Motor neuron (in vitro differentiated cells): ENCODE measurements at regions not wholly inside any gene's neighbourhood (a gene's known extent, or its start where the extent isn't known, plus 50 kb on each side); places are given as distances from the start of the nearest gene placed in this dataset.

Experiments
- ATAC-seq, 8 experiments: fragments of 200-7000 bp; cut with Tn5 transposase; replicated peaks in 6 of 8; 2 replicates each; pipeline ENCODE4 v1.8.0; 2021; ENCODE audit warnings: mild to moderate bottlenecking in 8 of 8, moderate library complexity in 8 of 8
- H3K27ac ChIP-seq, 2 donors: fragments of 250-450 bp; sonication (Bioruptor Pico); 2 replicates each; pipeline ENCODE4 v1.9.0; 2021; ENCODE audit warnings: antibody characterized with exemption in 2 of 2, mild to moderate bottlenecking in 2 of 2, moderate library complexity in 1 of 2
- H3K4me1 ChIP-seq, 2 donors: fragments of 250-450 bp; sonication (Bioruptor Pico); replicated peaks in 1 of 2; 2 replicates each; pipeline ENCODE4 v1.6.1; 2021; ENCODE audit warnings: antibody characterized with exemption in 2 of 2, mild to moderate bottlenecking in 2 of 2, moderate library complexity in 1 of 2
- H3K4me3 ChIP-seq, 5 donors: fragments of 250-450 bp; sonication (Bioruptor Pico); 2 replicates each; pipeline ENCODE4 v1.9.0; 2021; ENCODE audit warnings: antibody characterized with exemption in 5 of 5, mild to moderate bottlenecking in 5 of 5, moderate library complexity in 4 of 5
- WGBS, 10 experiments: fragments of 450-650 bp; shearing (Covaris generic); methylation state at CpG; one replicate each; pipeline ENCODE4 v1.0.0; 2022; 5-methylcytosine and 5-hydroxymethylcytosine counted together
- in situ Hi-C, 9 experiments: fragments of 400-800 bp; cut with MboI; loops; one replicate each; pipeline ENCODE4 v1.15.0; 2021; ENCODE audit warnings: low sequenced_read_pairs in 9 of 9, low pct_unique_long_range_greater_than_20kb in 2 of 9; ENCODE audit not compliant: unreplicated experiment in 9 of 9

DNA sequence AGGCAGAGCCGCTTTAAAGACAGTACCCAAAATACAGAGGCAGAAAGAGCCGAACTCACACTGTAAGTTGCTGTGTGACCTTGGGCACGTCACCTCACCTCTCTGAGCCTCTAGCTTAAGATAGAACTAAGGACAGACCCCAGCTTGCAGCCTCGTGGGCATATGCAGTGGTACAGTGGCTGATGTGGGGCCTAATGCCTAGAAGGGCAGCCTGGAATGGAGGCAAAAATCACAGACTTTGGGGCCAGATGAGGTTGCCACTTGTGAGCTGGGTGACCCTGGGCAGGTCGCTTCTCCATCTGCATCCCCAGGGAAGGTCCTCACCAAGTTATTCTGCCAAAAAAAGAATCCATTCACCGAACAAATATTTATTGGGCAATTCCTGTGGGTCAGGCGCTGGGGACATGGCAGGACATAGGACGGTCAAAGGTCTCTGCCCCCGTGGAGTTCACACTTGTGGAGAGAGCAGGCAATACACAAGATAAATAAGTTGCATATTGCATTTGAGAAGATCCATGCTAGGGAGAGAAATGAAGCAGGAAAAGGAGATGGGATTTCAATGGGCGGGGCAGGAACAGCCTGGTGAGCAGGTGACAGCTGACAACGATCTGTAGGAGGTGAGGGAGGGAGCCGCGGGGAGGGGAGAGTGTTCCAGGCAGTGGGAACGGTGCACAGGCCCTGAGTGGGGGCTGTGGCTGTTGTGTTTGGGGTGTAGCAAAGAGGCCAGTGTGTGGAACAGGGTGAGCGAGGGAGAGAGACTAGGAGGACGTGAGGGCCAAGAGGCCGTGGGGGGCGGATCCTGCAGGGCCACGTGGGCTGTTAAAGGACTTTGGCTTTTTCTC is 115.2 kb downstream of the CEBPB start:
- in situ Hi-C loops: no loop called here
- Histone ChIP-seq H3K4me1 (peaks cover 3 to 36% of the 10 kb centered on the region in 2 donors), H3K4me3 (no peak overlapping the region), H3K27ac (peak overlapping the region in 1 of 2 donors; percentile 5)
- 0 to 93% (median 61%) methylated on average over 1 to 9 of the region's 19 CpGs; no CpG with 5 or more reads in 2 of the 10 experiments for WGBS, 10 experiments
- ATAC-seq: peak in 4 of 8 experiments; percentile 66 to 89 (median 81)

DNA sequence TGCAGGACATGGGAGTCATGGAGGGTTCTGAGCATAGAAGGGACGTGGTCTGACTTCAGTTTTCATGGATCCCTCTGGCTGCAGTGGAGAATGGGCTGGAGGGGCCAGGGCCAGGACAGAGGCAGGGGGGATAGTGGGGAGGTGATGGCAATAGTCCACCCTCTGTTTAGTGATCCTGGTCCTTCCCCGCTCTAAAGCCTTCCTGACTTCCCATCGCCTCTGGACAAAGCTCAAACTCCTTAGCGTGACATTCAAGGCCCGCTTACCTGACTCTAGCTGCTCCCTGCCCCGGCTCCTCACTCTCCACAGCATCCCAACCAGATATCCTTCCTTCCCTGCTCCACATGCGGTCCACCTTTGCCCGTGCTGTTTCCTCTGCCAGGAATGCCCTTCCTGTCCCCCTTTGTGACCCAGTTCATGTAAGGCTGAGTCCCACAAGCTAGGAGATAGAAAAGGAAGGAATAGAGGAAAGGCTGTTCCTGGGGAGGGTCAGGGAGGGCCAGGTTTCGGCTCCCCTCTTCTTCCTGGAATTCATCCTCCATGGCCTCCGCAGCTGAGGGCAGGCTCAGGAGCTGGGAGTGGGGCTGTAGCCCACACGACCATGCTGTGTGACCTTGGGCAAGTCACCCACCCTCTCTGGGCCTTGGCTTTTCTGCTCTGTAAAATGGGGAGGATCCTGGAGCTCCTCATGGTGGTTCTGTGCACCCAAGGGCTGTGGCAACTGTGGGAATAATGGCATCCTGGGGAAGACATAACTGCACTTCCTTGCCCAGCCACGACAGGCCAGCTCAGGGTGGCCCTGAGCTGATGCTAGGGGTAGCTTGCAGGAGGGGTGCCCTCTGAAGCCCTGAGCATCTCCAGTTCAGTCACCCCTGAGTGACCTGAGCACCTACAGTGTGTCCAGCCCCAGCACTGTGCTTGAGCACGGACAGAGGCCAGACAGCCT is 116.1 kb downstream of the CEBPB start:
- ATAC-seq: no peak
- Histone ChIP-seq H3K4me1 (peaks cover 3 to 36% of the 10 kb centered on the region in 2 donors), H3K27ac (peak overlapping the region in 1 of 2 donors; percentile 5), H3K4me3 (no peak overlapping the region)
- in situ Hi-C loops: no loop called here
- WGBS, 10 experiments: 67 to 100% (median 92%) methylated on average over 1 to 8 of the region's 13 CpGs; no CpG with 5 or more reads in 2 of the 10 experiments

DNA sequence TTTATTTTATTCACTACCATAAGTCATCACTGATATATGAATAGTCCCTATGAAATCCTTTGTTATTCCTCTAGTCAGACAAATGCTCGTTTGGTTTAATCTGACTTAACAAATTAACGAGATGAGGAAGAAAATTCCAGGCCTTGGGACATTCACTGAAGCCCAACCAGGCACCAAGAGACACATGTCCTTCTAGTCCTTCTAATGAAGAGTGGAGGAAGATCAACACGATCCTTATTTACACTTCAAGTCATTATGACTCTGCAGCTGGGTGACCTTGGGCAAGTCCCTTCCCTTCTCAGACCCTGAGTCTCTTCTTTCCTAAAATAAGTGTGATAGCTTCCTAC is 117.5 kb downstream of the CEBPB start:
- Histone ChIP-seq H3K27ac (no peak overlapping the region), H3K4me1 (peaks cover 3 to 36% of the 10 kb centered on the region in 2 donors), H3K4me3 (no peak overlapping the region)
- in situ Hi-C loops: no loop called here
- 10 to 100% (median 79%) methylated on average over 2 to 3 of the region's 3 CpGs for WGBS, 10 experiments
- no peak for ATAC-seq

DNA sequence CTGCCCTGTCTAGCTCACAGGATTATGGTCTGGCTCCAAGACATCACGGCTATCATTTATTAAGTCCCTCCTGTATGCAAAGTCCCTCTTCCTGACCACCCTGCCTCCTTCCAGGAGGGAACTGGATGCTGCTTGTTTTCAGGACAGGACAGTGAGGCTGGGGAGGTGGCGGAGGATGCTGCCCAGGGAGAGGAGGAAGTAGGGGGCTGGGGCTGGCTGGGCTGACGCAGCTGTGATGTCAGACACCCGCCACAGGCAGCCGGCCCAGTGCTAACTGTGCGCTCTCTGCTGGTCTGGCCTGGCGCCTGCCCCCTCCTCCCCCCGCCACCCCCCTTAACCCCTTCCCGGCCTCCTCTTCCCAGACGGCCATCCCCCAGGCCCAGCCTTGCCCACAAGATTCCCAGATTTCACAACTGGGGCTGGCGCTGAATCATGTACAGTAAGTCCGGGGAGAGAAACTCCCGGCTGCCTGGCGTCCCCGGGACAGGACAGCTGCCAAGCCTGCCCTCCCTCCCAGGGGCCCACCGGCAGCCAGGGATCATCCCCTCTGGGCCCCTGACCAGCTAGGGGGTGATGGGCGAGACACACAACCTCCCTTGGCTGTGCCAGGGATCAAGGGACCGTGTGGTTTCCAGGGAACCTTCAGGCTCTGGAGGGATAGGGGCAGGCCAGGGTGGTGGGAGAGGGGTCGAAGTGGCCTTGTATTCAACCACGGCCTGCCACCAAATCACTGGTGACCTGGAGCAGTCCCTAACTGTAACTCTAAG is 118.1 kb downstream of the CEBPB start:
- 0 to 65% methylated on average over 2 to 4 of the region's 20 CpGs; no CpG with 5 or more reads in 8 of the 10 experiments for WGBS, 10 experiments

DNA sequence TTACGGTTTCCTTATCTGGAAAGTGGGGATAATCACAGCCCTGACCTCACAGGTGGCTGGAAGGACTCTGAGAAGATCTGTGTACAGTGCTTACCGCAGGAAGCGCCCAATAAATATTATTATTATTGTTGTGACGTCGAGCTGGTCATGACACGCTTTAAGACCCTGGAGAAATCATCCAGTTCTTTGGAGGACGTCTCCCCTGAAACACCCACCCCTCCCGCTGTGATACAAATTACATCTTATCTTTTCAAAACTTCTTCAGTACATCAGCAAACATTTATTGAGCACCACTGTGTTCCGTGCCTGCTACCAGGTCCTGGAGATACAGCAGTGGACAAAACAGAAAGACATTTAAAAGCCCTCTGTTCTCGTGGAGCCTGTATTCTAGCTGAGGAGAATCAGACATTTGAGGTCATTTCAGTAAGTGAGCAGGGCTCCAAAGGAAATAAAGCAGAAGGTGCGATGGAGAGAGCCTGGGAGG is 118.7 kb downstream of the CEBPB start:
- in situ Hi-C loops: no loop called here
- peaks cover 3 to 39% of the 10 kb centered on the region in 2 donors for H3K4me1 ChIP-seq
- ATAC-seq: peak in 2 of 8 experiments; percentile 1 to 3
- no peak overlapping the region for H3K4me3 ChIP-seq
- H3K27ac ChIP-seq: no peak overlapping the region
- 26 to 92% (median 59%) methylated on average over 1 to 9 of the region's 11 CpGs; no CpG with 5 or more reads in 2 of the 10 experiments for WGBS, 10 experiments

More for the DNA sequence above, 118.1 kb downstream of the CEBPB start:
- in situ Hi-C loops: no loop called here
- no peak overlapping the region for H3K27ac ChIP-seq
- H3K4me3 ChIP-seq: no peak overlapping the region
- peaks cover 3 to 38% of the 10 kb centered on the region in 2 donors for H3K4me1 ChIP-seq
- peak; percentile 29 to 79 (median 70) for ATAC-seq

DNA sequence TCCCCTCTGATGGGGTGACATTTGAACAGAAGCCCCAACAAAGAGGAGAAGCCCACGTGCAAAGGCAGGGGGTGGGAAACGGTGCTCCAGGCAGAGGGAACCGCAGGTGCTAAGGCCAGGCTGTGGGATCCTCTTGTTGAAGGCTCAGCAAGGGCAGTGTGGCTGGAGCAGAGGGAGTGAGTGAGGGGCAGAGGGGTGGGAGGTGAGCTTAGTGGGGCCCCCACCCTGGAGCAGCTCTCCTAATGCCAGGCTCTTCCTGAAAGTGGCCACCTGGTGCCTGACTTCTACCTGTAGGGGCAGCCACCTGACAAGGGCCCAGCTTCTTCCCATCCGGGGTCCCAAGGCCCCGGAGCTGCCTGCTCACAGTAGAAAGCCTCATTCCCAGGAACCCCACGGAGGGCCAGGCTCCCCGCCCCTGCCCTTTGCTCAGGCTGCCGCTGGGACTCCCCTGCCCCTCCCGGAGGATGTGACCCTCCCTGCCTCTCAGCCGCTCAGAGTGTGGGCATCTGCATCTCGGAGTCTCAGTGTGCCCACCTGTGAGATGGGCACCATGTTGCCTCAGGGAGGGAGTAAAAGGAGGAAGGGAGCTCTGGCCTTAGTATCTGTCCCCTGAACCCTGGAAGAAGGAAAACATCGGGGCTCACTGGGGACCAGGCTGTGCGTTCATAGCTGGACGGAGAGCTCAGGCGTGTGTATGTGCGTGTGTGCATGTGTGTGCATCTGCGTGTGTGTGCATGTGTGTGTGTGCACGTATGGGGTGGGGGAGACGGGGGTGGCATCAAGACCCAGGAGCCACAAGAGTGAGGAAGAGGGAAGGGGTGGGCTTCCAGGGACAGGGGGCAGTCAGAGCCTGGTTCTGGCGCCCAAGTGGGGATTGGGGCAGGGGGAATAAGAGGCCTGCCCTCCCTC is 119.4 kb downstream of the CEBPB start:
- in situ Hi-C loops: no loop called here
- no peak overlapping the region for H3K4me3 ChIP-seq
- no peak for ATAC-seq
- H3K27ac ChIP-seq: no peak overlapping the region
- 64 to 100% (median 100%) methylated on average over 1 to 2 of the region's 20 CpGs; no CpG with 5 or more reads in 5 of the 10 experiments for WGBS, 10 experiments
- H3K4me1 ChIP-seq: peaks cover 3 to 37% of the 10 kb centered on the region in 2 donors

DNA sequence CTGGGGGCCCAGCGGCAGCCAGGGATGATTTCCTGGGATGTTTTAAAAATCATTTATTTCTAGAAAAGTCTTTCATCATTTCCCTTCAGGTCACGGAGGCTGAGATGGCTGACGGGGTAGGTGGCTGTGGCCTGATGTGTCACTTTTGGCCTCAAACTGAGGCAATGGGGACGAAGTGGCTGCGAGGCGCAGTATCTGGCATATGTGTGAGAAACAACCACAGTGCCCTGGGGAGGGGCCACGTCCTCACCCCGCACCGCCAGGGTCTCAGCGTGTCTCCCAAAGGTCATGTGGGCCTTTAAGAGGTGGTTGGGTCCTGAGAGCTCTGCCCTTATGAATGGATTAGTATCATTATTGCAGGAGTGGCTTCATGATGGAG is 120.0 kb downstream of the CEBPB start:
- no peak overlapping the region for H3K27ac ChIP-seq
- in situ Hi-C loops: no loop called here
- no peak for ATAC-seq

DNA sequence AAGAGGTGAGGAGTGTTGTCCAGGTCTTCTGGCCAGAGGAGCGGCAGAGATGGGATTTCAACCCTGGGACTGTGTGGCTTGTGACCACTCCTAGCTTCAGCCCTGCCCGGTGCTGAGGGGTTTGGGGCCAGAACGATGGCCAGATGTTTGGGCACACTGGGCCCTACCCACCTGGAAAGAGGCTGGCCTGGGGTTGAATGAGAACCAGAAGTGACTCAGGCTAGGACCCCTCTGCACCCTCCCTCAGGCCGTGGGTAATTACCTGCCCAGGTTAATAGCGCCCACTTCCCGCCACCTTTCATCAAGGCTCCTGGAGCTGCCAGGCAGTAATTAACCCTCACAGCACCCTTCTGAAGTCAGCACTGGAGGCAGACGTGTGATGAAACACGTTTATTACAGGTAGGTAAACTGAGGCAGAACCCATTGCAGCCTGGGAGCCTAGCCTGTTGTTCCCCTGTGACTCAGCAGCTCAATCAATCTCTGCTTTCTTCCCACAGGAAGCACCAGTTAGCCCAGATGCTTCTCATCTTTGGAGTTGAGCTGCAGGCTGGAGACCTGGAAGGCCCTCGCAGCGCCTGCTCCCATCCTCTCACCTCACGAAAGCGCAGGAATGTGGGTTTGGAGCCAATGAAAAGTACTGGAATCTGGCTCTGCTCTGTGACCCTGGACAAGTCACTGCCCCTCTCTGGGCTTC is 120.8 kb downstream of the CEBPB start:
- 89 to 98% (median 92%) methylated on average over 2 to 8 of the region's 12 CpGs; no CpG with 5 or more reads in 5 of the 10 experiments for WGBS, 10 experiments
- ATAC-seq: no peak
- no peak overlapping the region for H3K27ac ChIP-seq
- H3K4me3 ChIP-seq: no peak overlapping the region
- in situ Hi-C loops: no loop called here
- peaks cover 0 to 29% of the 10 kb centered on the region in 2 donors for H3K4me1 ChIP-seq

More for the DNA sequence above, 120.0 kb downstream of the CEBPB start:
- Histone ChIP-seq H3K4me3 (no peak overlapping the region), H3K4me1 (peaks cover 3 to 37% of the 10 kb centered on the region in 2 donors)
- 80 to 100% (median 100%) methylated on average over 2 of the region's 10 CpGs; no CpG with 5 or more reads in 7 of the 10 experiments for WGBS, 10 experiments

DNA sequence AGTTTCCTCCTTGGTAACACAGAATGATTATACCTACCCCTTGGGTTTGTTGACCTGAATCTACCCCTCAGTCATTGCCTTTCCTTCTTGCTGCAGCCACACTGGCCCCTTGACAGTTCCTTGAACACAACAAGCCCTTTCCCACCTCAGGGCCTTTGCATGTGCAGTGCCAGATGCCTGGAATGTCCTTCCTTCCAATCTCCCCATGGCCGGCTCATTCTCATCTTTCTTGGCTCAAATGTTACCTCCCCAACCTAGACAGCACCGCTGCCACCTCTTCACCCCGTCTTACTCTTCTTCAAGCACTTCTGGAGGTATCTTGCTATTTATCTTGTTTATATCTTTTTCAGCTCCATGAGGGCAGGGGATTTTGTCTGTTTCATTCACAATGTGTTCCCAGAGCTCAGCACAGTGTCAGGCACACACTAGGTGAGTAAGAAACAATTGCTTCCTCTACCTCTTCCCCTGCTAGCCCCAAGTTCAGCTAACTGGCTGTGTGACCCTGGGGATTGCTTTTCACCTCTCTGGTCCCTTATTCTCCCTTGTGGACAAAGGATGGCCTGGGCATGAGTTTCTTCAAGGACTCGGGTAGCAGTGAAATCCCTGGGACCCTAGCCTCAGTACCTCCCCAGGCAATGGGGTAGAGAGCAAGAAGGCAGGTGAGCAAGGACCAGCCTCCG is 121.5 kb downstream of the CEBPB start:
- Histone ChIP-seq H3K27ac (no peak overlapping the region), H3K4me1 (peaks cover 0 to 26% of the 10 kb centered on the region in 2 donors), H3K4me3 (no peak overlapping the region)
- in situ Hi-C loops: no loop called here
- ATAC-seq: no peak
- WGBS, 10 experiments: 40 to 100% (median 75%) methylated on average over 1 to 5 of the region's 5 CpGs; no CpG with 5 or more reads in 1 of the 10 experiments

DNA sequence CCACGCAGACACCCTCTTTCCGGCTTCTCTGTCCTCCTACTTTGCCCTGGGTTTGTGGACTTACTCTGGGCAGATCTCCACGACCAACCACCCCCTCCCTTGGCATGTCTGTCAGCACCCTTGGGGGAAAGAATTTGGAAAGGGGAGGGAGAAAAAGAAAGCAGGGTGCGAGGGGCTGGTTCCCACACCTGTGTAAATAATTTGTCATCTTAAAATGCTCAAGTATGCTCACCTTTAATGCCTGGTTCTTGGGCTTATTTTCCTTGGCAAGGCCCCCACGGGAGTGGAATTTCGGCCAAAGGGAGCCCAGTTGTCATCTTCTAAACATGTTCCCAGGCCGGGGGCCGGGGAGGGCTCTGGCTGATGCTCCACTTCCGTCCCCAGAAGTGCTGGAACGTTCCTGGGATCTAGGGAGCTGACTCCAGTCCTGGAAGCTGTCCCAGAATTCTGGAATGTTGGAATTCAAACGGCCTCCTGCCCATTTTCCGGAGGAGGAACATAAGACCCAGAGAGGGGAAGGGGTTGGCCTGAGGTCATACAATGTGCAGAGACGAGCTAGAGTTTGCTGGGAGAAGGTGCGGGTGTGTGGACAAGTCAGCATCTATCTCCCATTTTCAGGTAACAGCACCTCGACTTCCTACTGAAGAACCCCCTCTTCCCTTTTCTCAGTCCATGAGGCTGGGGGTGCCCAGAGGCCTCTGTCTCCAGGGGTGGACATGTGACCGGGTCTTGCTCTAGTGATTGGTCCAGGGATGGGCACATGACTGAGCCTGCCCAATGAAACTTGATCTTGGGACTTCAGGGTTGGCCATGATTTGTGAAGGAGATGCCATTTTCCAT is 122.3 kb downstream of the CEBPB start:
- Histone ChIP-seq H3K4me1 (peaks cover 0 to 26% of the 10 kb centered on the region in 2 donors), H3K27ac (peak overlapping the region in 1 of 2 donors; percentile 79), H3K4me3 (no peak overlapping the region)
- peak in 1 of 8 experiments; percentile 9 for ATAC-seq
- WGBS, 10 experiments: 20 to 100% (median 81%) methylated on average over 1 to 10 of the region's 16 CpGs; no CpG with 5 or more reads in 1 of the 10 experiments
- in situ Hi-C loops: no loop called here
